ENCODE measurements at regions not wholly inside any gene's neighbourhood (a gene's known extent, or its start where the extent isn't known, plus 50 kb on each side); places are given as distances from the start of the nearest gene placed in this dataset.

DNA sequence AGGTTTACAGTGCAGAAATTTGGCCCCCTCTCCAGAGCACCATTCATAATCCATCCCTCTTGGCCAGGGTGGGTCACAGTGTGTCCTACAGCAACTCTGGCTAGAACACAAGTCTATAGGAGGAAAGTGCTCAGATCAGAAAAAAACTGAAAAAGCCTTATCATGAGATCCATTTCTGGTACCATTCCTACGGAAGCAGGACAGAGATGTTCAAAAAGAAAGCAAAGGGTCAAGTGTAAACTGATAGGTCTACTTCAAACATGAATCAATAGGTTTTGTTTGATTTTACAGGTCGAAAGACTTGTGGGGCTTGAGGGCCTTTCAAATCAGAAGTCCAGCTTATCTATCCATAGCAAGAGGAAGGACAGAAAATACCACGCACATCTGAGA lies 326.4 kb downstream of the SOX9 start (continued):
- TF ChIP-seq, protein P1, sequence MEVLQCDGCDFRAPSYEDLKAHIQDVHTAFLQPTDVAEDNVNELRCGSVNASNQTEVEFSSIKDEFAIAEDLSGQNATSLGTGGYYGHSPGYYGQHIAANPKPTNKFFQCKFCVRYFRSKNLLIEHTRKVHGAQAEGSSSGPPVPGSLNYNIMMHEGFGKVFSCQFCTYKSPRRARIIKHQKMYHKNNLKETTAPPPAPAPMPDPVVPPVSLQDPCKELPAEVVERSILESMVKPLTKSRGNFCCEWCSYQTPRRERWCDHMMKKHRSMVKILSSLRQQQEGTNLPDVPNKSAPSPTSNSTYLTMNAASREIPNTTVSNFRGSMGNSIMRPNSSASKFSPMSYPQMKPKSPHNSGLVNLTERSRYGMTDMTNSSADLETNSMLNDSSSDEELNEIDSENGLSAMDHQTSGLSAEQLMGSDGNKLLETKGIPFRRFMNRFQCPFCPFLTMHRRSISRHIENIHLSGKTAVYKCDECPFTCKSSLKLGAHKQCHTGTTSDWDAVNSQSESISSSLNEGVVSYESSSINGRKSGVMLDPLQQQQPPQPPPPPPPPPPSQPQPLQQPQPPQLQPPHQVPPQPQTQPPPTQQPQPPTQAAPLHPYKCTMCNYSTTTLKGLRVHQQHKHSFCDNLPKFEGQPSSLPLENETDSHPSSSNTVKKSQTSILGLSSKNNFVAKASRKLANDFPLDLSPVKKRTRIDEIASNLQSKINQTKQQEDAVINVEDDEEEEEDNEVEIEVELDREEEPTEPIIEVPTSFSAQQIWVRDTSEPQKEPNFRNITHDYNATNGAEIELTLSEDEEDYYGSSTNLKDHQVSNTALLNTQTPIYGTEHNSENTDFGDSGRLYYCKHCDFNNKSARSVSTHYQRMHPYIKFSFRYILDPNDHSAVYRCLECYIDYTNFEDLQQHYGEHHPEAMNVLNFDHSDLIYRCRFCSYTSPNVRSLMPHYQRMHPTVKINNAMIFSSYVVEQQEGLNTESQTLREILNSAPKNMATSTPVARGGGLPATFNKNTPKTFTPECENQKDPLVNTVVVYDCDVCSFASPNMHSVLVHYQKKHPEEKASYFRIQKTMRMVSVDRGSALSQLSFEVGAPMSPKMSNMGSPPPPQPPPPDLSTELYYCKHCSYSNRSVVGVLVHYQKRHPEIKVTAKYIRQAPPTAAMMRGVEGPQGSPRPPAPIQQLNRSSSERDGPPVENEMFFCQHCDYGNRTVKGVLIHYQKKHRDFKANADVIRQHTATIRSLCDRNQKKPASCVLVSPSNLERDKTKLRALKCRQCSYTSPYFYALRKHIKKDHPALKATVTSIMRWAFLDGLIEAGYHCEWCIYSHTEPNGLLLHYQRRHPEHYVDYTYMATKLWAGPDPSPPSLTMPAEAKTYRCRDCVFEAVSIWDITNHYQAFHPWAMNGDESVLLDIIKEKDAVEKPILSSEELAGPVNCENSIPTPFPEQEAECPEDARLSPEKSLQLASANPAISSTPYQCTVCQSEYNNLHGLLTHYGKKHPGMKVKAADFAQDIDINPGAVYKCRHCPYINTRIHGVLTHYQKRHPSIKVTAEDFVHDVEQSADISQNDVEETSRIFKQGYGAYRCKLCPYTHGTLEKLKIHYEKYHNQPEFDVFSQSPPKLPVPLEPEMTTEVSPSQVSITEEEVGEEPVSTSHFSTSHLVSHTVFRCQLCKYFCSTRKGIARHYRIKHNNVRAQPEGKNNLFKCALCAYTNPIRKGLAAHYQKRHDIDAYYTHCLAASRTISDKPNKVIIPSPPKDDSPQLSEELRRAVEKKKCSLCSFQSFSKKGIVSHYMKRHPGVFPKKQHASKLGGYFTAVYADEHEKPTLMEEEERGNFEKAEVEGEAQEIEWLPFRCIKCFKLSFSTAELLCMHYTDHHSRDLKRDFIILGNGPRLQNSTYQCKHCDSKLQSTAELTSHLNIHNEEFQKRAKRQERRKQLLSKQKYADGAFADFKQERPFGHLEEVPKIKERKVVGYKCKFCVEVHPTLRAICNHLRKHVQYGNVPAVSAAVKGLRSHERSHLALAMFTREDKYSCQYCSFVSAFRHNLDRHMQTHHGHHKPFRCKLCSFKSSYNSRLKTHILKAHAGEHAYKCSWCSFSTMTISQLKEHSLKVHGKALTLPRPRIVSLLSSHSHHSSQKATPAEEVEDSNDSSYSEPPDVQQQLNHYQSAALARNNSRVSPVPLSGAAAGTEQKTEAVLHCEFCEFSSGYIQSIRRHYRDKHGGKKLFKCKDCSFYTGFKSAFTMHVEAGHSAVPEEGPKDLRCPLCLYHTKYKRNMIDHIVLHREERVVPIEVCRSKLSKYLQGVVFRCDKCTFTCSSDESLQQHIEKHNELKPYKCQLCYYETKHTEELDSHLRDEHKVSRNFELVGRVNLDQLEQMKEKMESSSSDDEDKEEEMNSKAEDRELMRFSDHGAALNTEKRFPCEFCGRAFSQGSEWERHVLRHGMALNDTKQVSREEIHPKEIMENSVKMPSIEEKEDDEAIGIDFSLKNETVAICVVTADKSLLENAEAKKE (CRISPR knock-in tag; IDR thresholded peaks at IDR 0.05), result no peak
- TF ChIP-seq, protein P2, sequence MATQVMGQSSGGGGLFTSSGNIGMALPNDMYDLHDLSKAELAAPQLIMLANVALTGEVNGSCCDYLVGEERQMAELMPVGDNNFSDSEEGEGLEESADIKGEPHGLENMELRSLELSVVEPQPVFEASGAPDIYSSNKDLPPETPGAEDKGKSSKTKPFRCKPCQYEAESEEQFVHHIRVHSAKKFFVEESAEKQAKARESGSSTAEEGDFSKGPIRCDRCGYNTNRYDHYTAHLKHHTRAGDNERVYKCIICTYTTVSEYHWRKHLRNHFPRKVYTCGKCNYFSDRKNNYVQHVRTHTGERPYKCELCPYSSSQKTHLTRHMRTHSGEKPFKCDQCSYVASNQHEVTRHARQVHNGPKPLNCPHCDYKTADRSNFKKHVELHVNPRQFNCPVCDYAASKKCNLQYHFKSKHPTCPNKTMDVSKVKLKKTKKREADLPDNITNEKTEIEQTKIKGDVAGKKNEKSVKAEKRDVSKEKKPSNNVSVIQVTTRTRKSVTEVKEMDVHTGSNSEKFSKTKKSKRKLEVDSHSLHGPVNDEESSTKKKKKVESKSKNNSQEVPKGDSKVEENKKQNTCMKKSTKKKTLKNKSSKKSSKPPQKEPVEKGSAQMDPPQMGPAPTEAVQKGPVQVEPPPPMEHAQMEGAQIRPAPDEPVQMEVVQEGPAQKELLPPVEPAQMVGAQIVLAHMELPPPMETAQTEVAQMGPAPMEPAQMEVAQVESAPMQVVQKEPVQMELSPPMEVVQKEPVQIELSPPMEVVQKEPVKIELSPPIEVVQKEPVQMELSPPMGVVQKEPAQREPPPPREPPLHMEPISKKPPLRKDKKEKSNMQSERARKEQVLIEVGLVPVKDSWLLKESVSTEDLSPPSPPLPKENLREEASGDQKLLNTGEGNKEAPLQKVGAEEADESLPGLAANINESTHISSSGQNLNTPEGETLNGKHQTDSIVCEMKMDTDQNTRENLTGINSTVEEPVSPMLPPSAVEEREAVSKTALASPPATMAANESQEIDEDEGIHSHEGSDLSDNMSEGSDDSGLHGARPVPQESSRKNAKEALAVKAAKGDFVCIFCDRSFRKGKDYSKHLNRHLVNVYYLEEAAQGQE (IDR thresholded peaks at IDR 0.05; ENCODE audit: unreplicated experiment), result no peak
- TF ChIP-seq ZNF114 (CRISPR knock-in tag; IDR thresholded peaks at IDR 0.05), result no peak
- TF ChIP-seq CREB1 (CRISPR knock-in tag; IDR thresholded peaks at IDR 0.05; ENCODE audit: low read depth), result no peak
- TF ChIP-seq ZNF331 (CRISPR knock-in tag; IDR thresholded peaks at IDR 0.05; ENCODE audit: low read depth), result no peak
- TF ChIP-seq, protein P3, sequence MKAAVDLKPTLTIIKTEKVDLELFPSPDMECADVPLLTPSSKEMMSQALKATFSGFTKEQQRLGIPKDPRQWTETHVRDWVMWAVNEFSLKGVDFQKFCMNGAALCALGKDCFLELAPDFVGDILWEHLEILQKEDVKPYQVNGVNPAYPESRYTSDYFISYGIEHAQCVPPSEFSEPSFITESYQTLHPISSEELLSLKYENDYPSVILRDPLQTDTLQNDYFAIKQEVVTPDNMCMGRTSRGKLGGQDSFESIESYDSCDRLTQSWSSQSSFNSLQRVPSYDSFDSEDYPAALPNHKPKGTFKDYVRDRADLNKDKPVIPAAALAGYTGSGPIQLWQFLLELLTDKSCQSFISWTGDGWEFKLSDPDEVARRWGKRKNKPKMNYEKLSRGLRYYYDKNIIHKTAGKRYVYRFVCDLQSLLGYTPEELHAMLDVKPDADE (IDR thresholded peaks at IDR 0.05), result no peak
- TF ChIP-seq EZH2phosphoT487 (IDR thresholded peaks at IDR 0.05; ENCODE audit: unreplicated experiment), result no peak

Data from GM23338 (cell line).